H1 (cell line): ENCODE measurements at regions not wholly inside any gene's neighbourhood (a gene's known extent, or its start where the extent isn't known, plus 50 kb on each side); places are given as distances from the start of the nearest gene placed in this dataset.

Experiments used
- CBX5 ChIP-seq: fragments of 300-800, 300-1000 bp; sonication (generic); IDR thresholded peaks from 2 replicates; pipeline ENCODE4 v1.7.1; 2016; ENCODE audit warnings: antibody characterized with exemption, low read length, low read depth
- CEBPB ChIP-seq: IDR thresholded peaks from 2 replicates; pipeline ENCODE4 v1.6.1; 2012; ENCODE audit warnings: low read depth, low read length
- CHD2 ChIP-seq: IDR thresholded peaks from 2 replicates; pipeline ENCODE4 v1.6.1; 2012; ENCODE audit warnings: low read length, improper control_type of control experiment
- CTBP2 ChIP-seq: IDR thresholded peaks from 2 replicates; pipeline ENCODE4 v1.7.0; 2011; ENCODE audit warnings: borderline replicate concordance, mild to moderate bottlenecking, moderate library complexity, mixed read lengths, low read length; ENCODE audit not compliant: insufficient read depth, insufficient read length
- JUND ChIP-seq: IDR thresholded peaks from 2 replicates; pipeline ENCODE4 v1.6.1; 2011; ENCODE audit warnings: mild to moderate bottlenecking, improper control_type of control experiment, low read length
- NANOG ChIP-seq: IDR thresholded peaks from 2 replicates; pipeline ENCODE4 v1.6.1; 2011; ENCODE audit warnings: low read length, low read depth, mild to moderate bottlenecking, inconsistent platforms; ENCODE audit not compliant: insufficient read depth, poor library complexity, severe bottlenecking

DNA sequence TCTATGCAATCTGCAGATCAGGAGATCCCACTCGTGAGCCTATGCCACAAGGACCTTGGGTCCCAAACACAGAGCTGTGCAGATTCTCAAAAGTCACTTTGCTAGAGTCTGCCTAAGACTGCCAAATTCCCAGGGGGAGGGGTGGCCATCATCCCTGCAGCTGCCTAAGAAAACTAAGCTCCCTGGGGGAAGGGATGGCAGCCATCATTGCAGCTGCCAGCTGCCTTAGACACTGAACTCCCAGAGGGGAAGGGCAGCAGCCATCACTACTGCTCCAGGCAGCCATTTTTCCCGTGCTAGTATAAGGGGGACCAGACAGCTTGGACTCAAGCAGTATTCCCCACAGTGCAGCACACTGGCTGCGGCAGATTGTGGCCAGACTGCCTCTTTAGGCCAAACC is 156.9 kb downstream of the NKX6-1 start (continued):
- TF ChIP-seq NANOG (no peak), JUND (no peak), CEBPB (no peak), CHD2 (no peak), CBX5 (no peak), CTBP2 (no peak)
